ENCODE measurements at regions not wholly inside any gene's neighbourhood (a gene's known extent, or its start where the extent isn't known, plus 50 kb on each side); places are given as distances from the start of the nearest gene placed in this dataset.

GRCh38 chr3:144177649-144178048 lies 206.0 kb downstream of the DIPK2A start:
- TF ChIP-seq CTCF (conservative IDR thresholded peaks at IDR 0.05; ENCODE audit: low read depth, low read length) (no peak), EZH2 (IDR thresholded peaks at IDR 0.05; ENCODE audit: borderline replicate concordance, low read depth, low read length, poor library complexity, severe bottlenecking) (no peak)
- Histone ChIP-seq H3K36me3 (ENCODE audit: insufficient read depth, low read length, poor library complexity, severe bottlenecking) (no peaks in the 10 kb centered on the region), H3K9me3 (ENCODE audit: low read depth, low read length, poor library complexity, severe bottlenecking) (no peaks in the 10 kb centered on the region), H3K27me3 (replicated peaks; ENCODE audit: insufficient read depth, low read depth, low read length, poor library complexity) (no peaks in the 10 kb centered on the region), H3K4me1 (ENCODE audit: insufficient read depth, low read length, poor library complexity, severe bottlenecking) (no peaks in the 10 kb centered on the region), H3K4me3 (ENCODE audit: low read depth, low read length, poor library complexity, severe bottlenecking) (no peak overlapping the region), H3K27ac (ENCODE audit: low read depth, low read length, poor library complexity, severe bottlenecking) (no peak overlapping the region)
- BruUV-seq (replicated peaks) = no TSS peak
- ChIA-PET POLR2A (ENCODE audit: low non-redundant PET) (interaction anchor here (0.7 kb wide), 1 partner anchor 1003 kb away, joined by 3 read pairs; no protein-coding TSS in a partner anchor), CTCF (no interaction called here)
- DNase-seq (ENCODE audit: low spot score) = no peak
- intact Hi-C loops (cut with micrococcal nuclease; ENCODE audit: unreplicated experiment) = no loop called here

GRCh38 chr3:144178607-144179006 lies 207.0 kb downstream of the DIPK2A start:
- Histone ChIP-seq H3K27me3 (replicated peaks; ENCODE audit: insufficient read depth, low read depth, low read length, poor library complexity) (no peaks in the 10 kb centered on the region), H3K36me3 (ENCODE audit: insufficient read depth, low read length, poor library complexity, severe bottlenecking) (no peaks in the 10 kb centered on the region), H3K27ac (ENCODE audit: low read depth, low read length, poor library complexity, severe bottlenecking) (no peak overlapping the region), H3K4me1 (ENCODE audit: insufficient read depth, low read length, poor library complexity, severe bottlenecking) (no peaks in the 10 kb centered on the region), H3K9me3 (ENCODE audit: low read depth, low read length, poor library complexity, severe bottlenecking) (no peaks in the 10 kb centered on the region), H3K4me3 (ENCODE audit: low read depth, low read length, poor library complexity, severe bottlenecking) (no peak overlapping the region)
- intact Hi-C loops (cut with micrococcal nuclease; ENCODE audit: unreplicated experiment) = no loop called here
- no peak for TF ChIP-seq CTCF (conservative IDR thresholded peaks at IDR 0.05; ENCODE audit: low read depth, low read length)
- TF ChIP-seq EZH2 (IDR thresholded peaks at IDR 0.05; ENCODE audit: borderline replicate concordance, low read depth, low read length, poor library complexity, severe bottlenecking) = no peak
- no TSS peak for BruUV-seq (replicated peaks)
- no peak for DNase-seq (ENCODE audit: low spot score)
- ChIA-PET CTCF (no interaction called here), POLR2A (ENCODE audit: low non-redundant PET) (no interaction called here)

- BruUV-seq (replicated peaks) = no TSS peak
- intact Hi-C loops (cut with micrococcal nuclease; ENCODE audit: unreplicated experiment) = no loop called here
- ChIA-PET POLR2A (ENCODE audit: low non-redundant PET) (no interaction called here), CTCF (no interaction called here)
- Histone ChIP-seq H3K4me1 (ENCODE audit: insufficient read depth, low read length, poor library complexity, severe bottlenecking) (no peaks in the 10 kb centered on the region), H3K27me3 (replicated peaks; ENCODE audit: insufficient read depth, low read depth, low read length, poor library complexity) (no peaks in the 10 kb centered on the region), H3K27ac (ENCODE audit: low read depth, low read length, poor library complexity, severe bottlenecking) (no peak overlapping the region), H3K9me3 (ENCODE audit: low read depth, low read length, poor library complexity, severe bottlenecking) (peaks cover 8% of the 10 kb centered on the region), H3K4me3 (ENCODE audit: low read depth, low read length, poor library complexity, severe bottlenecking) (no peak overlapping the region), H3K36me3 (ENCODE audit: insufficient read depth, low read length, poor library complexity, severe bottlenecking) (no peaks in the 10 kb centered on the region)
- no peak for DNase-seq (ENCODE audit: low spot score)
- TF ChIP-seq CTCF (conservative IDR thresholded peaks at IDR 0.05; ENCODE audit: low read depth, low read length) (no peak), EZH2 (IDR thresholded peaks at IDR 0.05; ENCODE audit: borderline replicate concordance, low read depth, low read length, poor library complexity, severe bottlenecking) (no peak)
These were observed 209.4 kb downstream of the DIPK2A start for GRCh38 chr3:144181062-144181461.

Data from A673 (cell line).